Liver (tissue), 8 donors: ENCODE measurements at regions not wholly inside any gene's neighbourhood (a gene's known extent, or its start where the extent isn't known, plus 50 kb on each side); places are given as distances from the start of the nearest gene placed in this dataset.

Experiments used
- DNase-seq: peaks from one replicate; pipeline ENCODE4 v3.0.0-alpha.2; 2017; ENCODE audit warnings: low spot score
- H3K27ac ChIP-seq, 2 donors: one replicate each; pipeline ENCODE4 v1.7.0; 2013; ENCODE audit warnings: inconsistent platforms in 2 of 2, low read length in 2 of 2, control low read depth in 1 of 2, low read depth in 1 of 2, mild to moderate bottlenecking in 1 of 2
- H3K27me3 ChIP-seq, 4 donors: one replicate each; pipeline versions ENCODE4 v1.6.1 to v1.7.0; 2013; ENCODE audit warnings: low read length in 3 of 4, inconsistent platforms in 1 of 4, mild to moderate bottlenecking in 1 of 4, moderate library complexity in 1 of 4; ENCODE audit not compliant: control insufficient read depth in 4 of 4, insufficient read depth in 4 of 4
- H3K36me3 ChIP-seq, 4 donors: one replicate each; pipeline versions ENCODE4 v1.6.1 to v1.7.0; 2013; ENCODE audit warnings: low read length in 3 of 4, mild to moderate bottlenecking in 3 of 4, low read depth in 1 of 4, moderate library complexity in 1 of 4; ENCODE audit not compliant: control insufficient read depth in 4 of 4, insufficient read depth in 3 of 4
- H3K4me1 ChIP-seq, 4 donors: one replicate each; pipeline versions ENCODE4 v1.6.1 to v1.7.0; 2013; ENCODE audit warnings: low read length in 3 of 4, mild to moderate bottlenecking in 3 of 4, moderate library complexity in 1 of 4; ENCODE audit not compliant: control insufficient read depth in 4 of 4, insufficient read depth in 4 of 4
- H3K4me3 ChIP-seq, 3 donors: one replicate each; pipeline versions ENCODE4 v1.6.1 to v1.7.0; 2013; ENCODE audit warnings: low read length in 3 of 3, control low read depth in 1 of 3, low read depth in 1 of 3, mild to moderate bottlenecking in 1 of 3
- H3K9ac ChIP-seq, 2 donors: one replicate each; pipeline ENCODE4 v1.7.0; 2013; ENCODE audit warnings: low read length in 2 of 2, mild to moderate bottlenecking in 2 of 2, moderate library complexity in 2 of 2, control low read depth in 1 of 2, low read depth in 1 of 2
- H3K9me3 ChIP-seq, 4 donors: one replicate each; pipeline versions ENCODE4 v1.6.1 to v1.7.0; 2013; ENCODE audit warnings: low read length in 3 of 4; ENCODE audit not compliant: control insufficient read depth in 4 of 4
- EGR1 ChIP-seq, 2 donors: IDR thresholded peaks; 2 replicates each; pipeline ENCODE4 v1.6.1; 2016 to 2018; ENCODE audit warnings: antibody characterized with exemption in 2 of 2, low read depth in 2 of 2
- FOXA1 ChIP-seq: IDR thresholded peaks from 2 replicates; pipeline ENCODE4 v1.6.1; 2016; ENCODE audit warnings: antibody characterized with exemption
- HNF4A ChIP-seq, 2 donors: conservative IDR thresholded peaks; 2 replicates each; pipeline ENCODE4 v1.6.1; 2016; ENCODE audit warnings: antibody characterized with exemption in 2 of 2, mild to moderate bottlenecking in 2 of 2
- HNF4G ChIP-seq: IDR thresholded peaks from 2 replicates; pipeline ENCODE4 v1.6.1; 2016; ENCODE audit warnings: antibody characterized with exemption
- JUND ChIP-seq, 2 donors: IDR thresholded peaks; 2 replicates each; pipeline ENCODE4 v1.6.1; 2016; ENCODE audit warnings: antibody characterized with exemption in 2 of 2
- RAD21 ChIP-seq, 2 donors: IDR thresholded peaks; 2 replicates each; pipeline ENCODE4 v1.6.1; 2016; ENCODE audit warnings: antibody characterized with exemption in 2 of 2, mild to moderate bottlenecking in 2 of 2
- SP1 ChIP-seq: IDR thresholded peaks from 2 replicates; pipeline ENCODE4 v1.6.1; 2018; ENCODE audit warnings: antibody characterized with exemption, mild to moderate bottlenecking
- TAF1 ChIP-seq: conservative IDR thresholded peaks from 2 replicates; pipeline ENCODE4 v1.6.1; 2016; ENCODE audit warnings: antibody characterized with exemption, mild to moderate bottlenecking
- WGBS: extraction: QIAGEN DNeasy Blood & Tissue Kit; methylation state at CpG from one replicate; pipeline ENCODE4 v1.1.7; 2013; 5-methylcytosine and 5-hydroxymethylcytosine counted together
- TF ChIP-seq, protein P1 (sequence below): IDR thresholded peaks from 2 replicates; pipeline ENCODE4 v1.6.1; 2016; ENCODE audit warnings: antibody characterized with exemption, mild to moderate bottlenecking
- TF ChIP-seq, protein P2 (sequence below): IDR thresholded peaks from 2 replicates; pipeline ENCODE4 v1.6.1; 2016; ENCODE audit warnings: antibody characterized with exemption
- TF ChIP-seq, protein P3 (sequence below): IDR thresholded peaks from 2 replicates; pipeline ENCODE4 v1.6.1; 2016; ENCODE audit warnings: antibody characterized with exemption
- TF ChIP-seq, protein P4 (sequence below): fragments of 150-350 bp; IDR thresholded peaks from 2 replicates; pipeline ENCODE4 v1.5.1; 2017; ENCODE audit warnings: improper control_type of control experiment, low read depth, low read length; ENCODE audit not compliant: missing input control
- donor health status: healthy.
- donor health status: healthy.
- donor health status: healthy.
- donor health status: healthy.
- donor health status: healthy.

DNA sequence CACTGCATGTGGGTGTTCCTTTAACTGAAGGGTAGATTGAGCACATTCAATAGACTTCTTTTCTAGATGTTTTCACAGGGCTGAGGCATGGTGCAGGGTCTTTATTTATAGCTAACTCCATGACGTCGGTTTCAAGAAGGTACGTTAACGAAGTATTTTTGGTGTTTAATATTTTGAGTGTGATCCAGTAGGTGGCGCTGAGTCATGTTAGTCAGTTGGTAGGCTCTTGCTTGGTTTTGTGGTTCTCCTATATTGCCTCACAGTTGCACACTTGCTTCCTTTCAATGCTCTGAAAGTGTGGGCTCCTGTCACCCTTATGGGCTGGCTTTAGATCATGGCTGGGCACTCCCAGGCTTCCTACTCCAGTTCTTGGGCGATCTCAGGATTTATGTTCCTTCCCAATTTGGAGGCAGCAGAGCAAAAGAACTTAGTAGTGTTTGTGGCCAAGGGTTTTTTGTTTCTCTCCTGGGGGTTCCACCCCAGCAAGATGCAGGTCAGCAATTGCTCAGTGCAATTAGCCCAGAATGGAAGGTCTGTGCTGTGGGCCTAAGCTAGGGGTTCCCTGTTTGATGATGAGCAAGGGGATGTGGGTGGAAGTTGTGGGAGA lies 471.6 kb upstream of the FOXG1 start:
- Histone ChIP-seq H3K4me3 (no peak overlapping the region), H3K27ac (no peak overlapping the region), H3K9me3 (no peaks in the 10 kb centered on the region), H3K9ac (no peak overlapping the region), H3K27me3 (no peaks in the 10 kb centered on the region), H3K36me3 (no peaks in the 10 kb centered on the region), H3K4me1 (no peaks in the 10 kb centered on the region)
- DNase-seq, result no peak
- TF ChIP-seq, protein P1, sequence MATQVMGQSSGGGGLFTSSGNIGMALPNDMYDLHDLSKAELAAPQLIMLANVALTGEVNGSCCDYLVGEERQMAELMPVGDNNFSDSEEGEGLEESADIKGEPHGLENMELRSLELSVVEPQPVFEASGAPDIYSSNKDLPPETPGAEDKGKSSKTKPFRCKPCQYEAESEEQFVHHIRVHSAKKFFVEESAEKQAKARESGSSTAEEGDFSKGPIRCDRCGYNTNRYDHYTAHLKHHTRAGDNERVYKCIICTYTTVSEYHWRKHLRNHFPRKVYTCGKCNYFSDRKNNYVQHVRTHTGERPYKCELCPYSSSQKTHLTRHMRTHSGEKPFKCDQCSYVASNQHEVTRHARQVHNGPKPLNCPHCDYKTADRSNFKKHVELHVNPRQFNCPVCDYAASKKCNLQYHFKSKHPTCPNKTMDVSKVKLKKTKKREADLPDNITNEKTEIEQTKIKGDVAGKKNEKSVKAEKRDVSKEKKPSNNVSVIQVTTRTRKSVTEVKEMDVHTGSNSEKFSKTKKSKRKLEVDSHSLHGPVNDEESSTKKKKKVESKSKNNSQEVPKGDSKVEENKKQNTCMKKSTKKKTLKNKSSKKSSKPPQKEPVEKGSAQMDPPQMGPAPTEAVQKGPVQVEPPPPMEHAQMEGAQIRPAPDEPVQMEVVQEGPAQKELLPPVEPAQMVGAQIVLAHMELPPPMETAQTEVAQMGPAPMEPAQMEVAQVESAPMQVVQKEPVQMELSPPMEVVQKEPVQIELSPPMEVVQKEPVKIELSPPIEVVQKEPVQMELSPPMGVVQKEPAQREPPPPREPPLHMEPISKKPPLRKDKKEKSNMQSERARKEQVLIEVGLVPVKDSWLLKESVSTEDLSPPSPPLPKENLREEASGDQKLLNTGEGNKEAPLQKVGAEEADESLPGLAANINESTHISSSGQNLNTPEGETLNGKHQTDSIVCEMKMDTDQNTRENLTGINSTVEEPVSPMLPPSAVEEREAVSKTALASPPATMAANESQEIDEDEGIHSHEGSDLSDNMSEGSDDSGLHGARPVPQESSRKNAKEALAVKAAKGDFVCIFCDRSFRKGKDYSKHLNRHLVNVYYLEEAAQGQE, result no peak
- TF ChIP-seq TAF1 (no peak), SP1 (no peak), RAD21 (IDR thresholded peaks at IDR 0.05) (peak; percentile 29 to 68)
- TF ChIP-seq, protein P2, sequence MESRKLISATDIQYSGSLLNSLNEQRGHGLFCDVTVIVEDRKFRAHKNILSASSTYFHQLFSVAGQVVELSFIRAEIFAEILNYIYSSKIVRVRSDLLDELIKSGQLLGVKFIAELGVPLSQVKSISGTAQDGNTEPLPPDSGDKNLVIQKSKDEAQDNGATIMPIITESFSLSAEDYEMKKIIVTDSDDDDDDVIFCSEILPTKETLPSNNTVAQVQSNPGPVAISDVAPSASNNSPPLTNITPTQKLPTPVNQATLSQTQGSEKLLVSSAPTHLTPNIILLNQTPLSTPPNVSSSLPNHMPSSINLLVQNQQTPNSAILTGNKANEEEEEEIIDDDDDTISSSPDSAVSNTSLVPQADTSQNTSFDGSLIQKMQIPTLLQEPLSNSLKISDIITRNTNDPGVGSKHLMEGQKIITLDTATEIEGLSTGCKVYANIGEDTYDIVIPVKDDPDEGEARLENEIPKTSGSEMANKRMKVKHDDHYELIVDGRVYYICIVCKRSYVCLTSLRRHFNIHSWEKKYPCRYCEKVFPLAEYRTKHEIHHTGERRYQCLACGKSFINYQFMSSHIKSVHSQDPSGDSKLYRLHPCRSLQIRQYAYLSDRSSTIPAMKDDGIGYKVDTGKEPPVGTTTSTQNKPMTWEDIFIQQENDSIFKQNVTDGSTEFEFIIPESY, result no peak
- TF ChIP-seq, protein P3, sequence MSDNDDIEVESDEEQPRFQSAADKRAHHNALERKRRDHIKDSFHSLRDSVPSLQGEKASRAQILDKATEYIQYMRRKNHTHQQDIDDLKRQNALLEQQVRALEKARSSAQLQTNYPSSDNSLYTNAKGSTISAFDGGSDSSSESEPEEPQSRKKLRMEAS, result no peak
- TF ChIP-seq, protein P4, sequence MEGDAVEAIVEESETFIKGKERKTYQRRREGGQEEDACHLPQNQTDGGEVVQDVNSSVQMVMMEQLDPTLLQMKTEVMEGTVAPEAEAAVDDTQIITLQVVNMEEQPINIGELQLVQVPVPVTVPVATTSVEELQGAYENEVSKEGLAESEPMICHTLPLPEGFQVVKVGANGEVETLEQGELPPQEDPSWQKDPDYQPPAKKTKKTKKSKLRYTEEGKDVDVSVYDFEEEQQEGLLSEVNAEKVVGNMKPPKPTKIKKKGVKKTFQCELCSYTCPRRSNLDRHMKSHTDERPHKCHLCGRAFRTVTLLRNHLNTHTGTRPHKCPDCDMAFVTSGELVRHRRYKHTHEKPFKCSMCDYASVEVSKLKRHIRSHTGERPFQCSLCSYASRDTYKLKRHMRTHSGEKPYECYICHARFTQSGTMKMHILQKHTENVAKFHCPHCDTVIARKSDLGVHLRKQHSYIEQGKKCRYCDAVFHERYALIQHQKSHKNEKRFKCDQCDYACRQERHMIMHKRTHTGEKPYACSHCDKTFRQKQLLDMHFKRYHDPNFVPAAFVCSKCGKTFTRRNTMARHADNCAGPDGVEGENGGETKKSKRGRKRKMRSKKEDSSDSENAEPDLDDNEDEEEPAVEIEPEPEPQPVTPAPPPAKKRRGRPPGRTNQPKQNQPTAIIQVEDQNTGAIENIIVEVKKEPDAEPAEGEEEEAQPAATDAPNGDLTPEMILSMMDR, result peak; percentile 13
- WGBS, result 46% methylated on average over 6 of the region's 6 CpGs

DNA sequence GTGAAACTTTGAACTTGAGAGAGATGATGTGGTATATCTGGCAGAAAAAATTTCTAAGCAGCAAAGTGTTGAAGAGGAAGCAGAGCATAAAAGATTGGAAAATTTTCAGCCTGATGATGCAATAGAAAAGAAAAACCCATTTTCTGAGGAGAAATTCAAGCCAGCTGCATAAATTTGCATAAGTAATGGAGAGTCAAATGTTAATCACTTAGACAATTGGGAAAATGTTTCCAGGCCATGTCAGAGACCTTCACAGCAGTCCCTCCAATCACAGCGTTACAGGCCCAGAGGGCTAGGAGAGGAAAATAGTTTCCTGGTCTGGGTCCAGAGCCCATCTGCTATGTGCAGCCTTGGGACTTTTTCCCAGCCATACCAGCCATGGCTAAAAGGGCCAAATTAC lies 469.0 kb upstream of the FOXG1 start:
- no peaks in the 10 kb centered on the region for H3K4me1 ChIP-seq
- no peak for DNase-seq
- no peak overlapping the region for H3K4me3 ChIP-seq
- 91% methylated on average over 1 of the region's 1 CpG for WGBS
- H3K27me3 ChIP-seq, result no peaks in the 10 kb centered on the region
- H3K9me3 ChIP-seq, result no peaks in the 10 kb centered on the region
- TF ChIP-seq JUND (IDR thresholded peaks at IDR 0.05) (no peak), HNF4A (conservative IDR thresholded peaks at IDR 0.05) (no peak), FOXA1 (no peak), HNF4G (no peak), TAF1 (no peak), RAD21 (IDR thresholded peaks at IDR 0.05) (no peak), EGR1 (IDR thresholded peaks at IDR 0.05; ENCODE audit: low read depth in 2 of 2) (no peak)
- TF ChIP-seq, protein P4, result no peak
- TF ChIP-seq, protein P3, result no peak
- no peak overlapping the region for H3K9ac ChIP-seq
- no peak overlapping the region for H3K27ac ChIP-seq
- no peaks in the 10 kb centered on the region for H3K36me3 ChIP-seq
